Activated T-helper 17 cell treated with anti-CD3 and anti-CD28 coated beads, Interleukin-2, amount 50 U/mL, for 72 hours (primary cell): ENCODE measurements at regions not wholly inside any gene's neighbourhood (a gene's known extent, or its start where the extent isn't known, plus 50 kb on each side); places are given as distances from the start of the nearest gene placed in this dataset.
"Not testable (repeated sequence)": the region's sequence is repeated elsewhere in the genome, so short reads cannot be mapped to it uniquely, and the experiment has no call there.

Experiments used
- ATAC-seq: fragments of 150-1000 bp; cut with Tn5 transposase; replicated peaks from 2 replicates; pipeline ENCODE4 v1.10.0; 2021; ENCODE audit warnings: mild to moderate bottlenecking, moderate library complexity
- H3K27ac Mint-ChIP-seq: one replicate; pipeline ENCODE4 v1.8.0; 2022; ENCODE audit warnings: mixed read lengths
- H3K27me3 Mint-ChIP-seq: one replicate; pipeline ENCODE4 v1.8.0; 2022; ENCODE audit warnings: mixed read lengths
- H3K36me3 Mint-ChIP-seq: one replicate; pipeline ENCODE4 v1.8.0; 2022; ENCODE audit warnings: low read depth, mild to moderate bottlenecking, mixed read lengths
- H3K4me1 Mint-ChIP-seq: one replicate; pipeline ENCODE4 v1.8.0; 2022; ENCODE audit warnings: mixed read lengths
- H3K4me3 Mint-ChIP-seq: one replicate; pipeline ENCODE4 v1.8.0; 2022; ENCODE audit warnings: mild to moderate bottlenecking, mixed read lengths
- H3K9me3 Mint-ChIP-seq: one replicate; pipeline ENCODE4 v1.8.0; 2022; ENCODE audit warnings: mixed read lengths

- H3K27me3 Mint-ChIP-seq, H3K9me3 Mint-ChIP-seq, ATAC-seq, H3K27ac Mint-ChIP-seq, H3K4me3 Mint-ChIP-seq, H3K4me1 Mint-ChIP-seq, H3K36me3 Mint-ChIP-seq: not testable (repeated sequence)
These were observed 61.8 kb upstream of the METTL9 start for GRCh38 chr16:21537598-21537997.

GRCh38 chr16:21539107-21539618 lies 60.2 kb upstream of the METTL9 start:
- H3K36me3 Mint-ChIP-seq, H3K4me1 Mint-ChIP-seq, H3K4me3 Mint-ChIP-seq, H3K27me3 Mint-ChIP-seq, H3K9me3 Mint-ChIP-seq, ATAC-seq: not testable (repeated sequence)
- H3K27ac Mint-ChIP-seq, result peak overlapping the region; percentile 25

- peak; percentile 99 for ATAC-seq
- H3K4me1 Mint-ChIP-seq, H3K36me3 Mint-ChIP-seq, H3K27me3 Mint-ChIP-seq, H3K9me3 Mint-ChIP-seq: not testable (repeated sequence)
- Mint-ChIP-seq H3K4me3 (peak overlapping the region; percentile 73), H3K27ac (peak overlapping the region; percentile 88)
These were observed 58.5 kb upstream of the METTL9 start for GRCh38 chr16:21540770-21541433.

- H3K36me3 Mint-ChIP-seq, H3K27ac Mint-ChIP-seq, ATAC-seq, H3K9me3 Mint-ChIP-seq, H3K4me1 Mint-ChIP-seq, H3K27me3 Mint-ChIP-seq: not testable (repeated sequence)
- H3K4me3 Mint-ChIP-seq, result peak overlapping the region; percentile 73
These were observed 57.7 kb upstream of the METTL9 start for GRCh38 chr16:21541611-21542051.

GRCh38 chr16:21542075-21542474 lies 57.3 kb upstream of the METTL9 start:
- not testable (repeated sequence) for H3K9me3 Mint-ChIP-seq, H3K27me3 Mint-ChIP-seq, H3K4me3 Mint-ChIP-seq, H3K27ac Mint-ChIP-seq, ATAC-seq, H3K36me3 Mint-ChIP-seq, H3K4me1 Mint-ChIP-seq

- H3K27ac Mint-ChIP-seq, H3K4me1 Mint-ChIP-seq, ATAC-seq, H3K27me3 Mint-ChIP-seq, H3K9me3 Mint-ChIP-seq, H3K4me3 Mint-ChIP-seq, H3K36me3 Mint-ChIP-seq: not testable (repeated sequence)
These were observed 56.8 kb upstream of the METTL9 start for GRCh38 chr16:21542491-21543124.

GRCh38 chr16:21543151-21543836 lies 56.1 kb upstream of the METTL9 start:
- not testable (repeated sequence) for ATAC-seq, H3K27ac Mint-ChIP-seq

GRCh38 chr16:21545664-21546326 lies 53.6 kb upstream of the METTL9 start:
- H3K4me1 Mint-ChIP-seq, H3K9me3 Mint-ChIP-seq, H3K4me3 Mint-ChIP-seq, H3K27me3 Mint-ChIP-seq, H3K27ac Mint-ChIP-seq, H3K36me3 Mint-ChIP-seq, ATAC-seq: not testable (repeated sequence)

More at GRCh38 chr16:21543151-21543836, 56.1 kb upstream of the METTL9 start:
- H3K4me3 Mint-ChIP-seq, H3K9me3 Mint-ChIP-seq, H3K36me3 Mint-ChIP-seq, H3K27me3 Mint-ChIP-seq, H3K4me1 Mint-ChIP-seq: not testable (repeated sequence)

- not testable (repeated sequence) for H3K4me3 Mint-ChIP-seq, H3K27me3 Mint-ChIP-seq, H3K36me3 Mint-ChIP-seq, H3K4me1 Mint-ChIP-seq, H3K27ac Mint-ChIP-seq, ATAC-seq, H3K9me3 Mint-ChIP-seq
These were observed 50.0 kb upstream of the METTL9 start for GRCh38 chr16:21549396-21549795.
